GM12892 (cell line): ENCODE measurements at regions not wholly inside any gene's neighbourhood (a gene's known extent, or its start where the extent isn't known, plus 50 kb on each side); places are given as distances from the start of the nearest gene placed in this dataset.

ENCODE experiments used
- DNase-seq: peaks from one replicate; pipeline ENCODE4 v3.0.0; 2011; ENCODE audit not compliant: insufficient read length
- FAIRE-seq: peaks from 2 replicates; lab custom pipeline; 2011; peaks lifted over from hg19 to GRCh38; lab: Jason Lieb, UNC
- POLR2A ChIP-seq: IDR thresholded peaks from 2 replicates; pipeline ENCODE4 v1.6.1; 2011; ENCODE audit warnings: low read depth, low read length, control low read depth
- POLR2AphosphoS5 ChIP-seq: IDR thresholded peaks from 2 replicates; pipeline ENCODE4 v1.6.1; 2011; ENCODE audit warnings: low read depth, low read length, control low read depth
- TAF1 ChIP-seq: IDR thresholded peaks from 2 replicates; pipeline ENCODE4 v1.6.1; 2011; ENCODE audit warnings: low read depth, mild to moderate bottlenecking, control low read depth, low read length, borderline replicate concordance

- DNase-seq (no peak), FAIRE-seq (no peak)
- TF ChIP-seq POLR2AphosphoS5, result no peak
- no peak for TF ChIP-seq POLR2A
- TF ChIP-seq TAF1, result no peak
These were observed 151.0 kb downstream of the INSIG2 start for GRCh38 chr2:118239284-118239683.

- TF ChIP-seq TAF1 (no peak), POLR2AphosphoS5 (no peak), POLR2A (no peak)
- FAIRE-seq (no peak), DNase-seq (no peak)
These were observed 149.2 kb downstream of the INSIG2 start for GRCh38 chr2:118237451-118237850.

DNA sequence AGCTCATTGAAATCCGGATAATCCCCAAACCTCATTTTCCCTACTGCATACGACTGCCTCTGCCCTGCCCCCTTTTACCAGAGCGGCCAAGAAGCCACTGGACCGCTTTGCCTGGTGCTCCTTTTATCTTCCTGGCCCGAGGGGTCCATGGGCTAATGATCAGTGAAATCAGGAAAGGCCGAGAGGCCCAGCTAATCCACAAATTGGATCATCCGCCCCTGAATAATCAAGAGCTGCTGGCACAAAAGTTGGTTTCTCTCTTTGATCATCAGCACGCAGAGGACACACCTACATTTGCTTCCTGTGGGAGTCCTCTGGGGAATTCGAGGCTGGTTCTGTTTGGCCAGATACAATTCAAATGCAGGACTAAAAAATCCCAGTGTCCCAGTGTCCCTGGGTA lies 144.5 kb downstream of the INSIG2 start:
- no peak for FAIRE-seq
- DNase-seq, result no peak
- TF ChIP-seq TAF1 (no peak), POLR2A (no peak), POLR2AphosphoS5 (no peak)

DNA sequence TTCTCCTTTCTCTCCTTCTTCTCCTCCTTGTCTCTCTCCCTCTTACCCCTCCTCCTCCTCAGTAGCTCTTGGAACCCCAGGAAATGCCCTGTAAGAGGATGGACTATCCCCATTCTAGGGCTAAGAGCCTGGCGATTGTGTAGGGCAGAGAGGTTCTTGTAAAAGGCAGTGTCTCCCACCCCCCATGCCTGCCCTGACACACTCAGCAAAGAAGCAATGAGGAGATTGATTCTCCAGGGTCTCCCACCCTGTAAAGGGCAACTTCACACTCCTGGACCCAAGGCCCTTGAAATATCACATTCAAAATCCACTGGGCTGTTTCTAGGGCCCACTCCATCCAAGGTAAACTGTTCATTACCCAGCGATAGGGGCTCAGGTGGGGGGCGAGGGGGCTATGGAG lies 144.1 kb downstream of the INSIG2 start:
- TF ChIP-seq POLR2A (no peak), TAF1 (no peak), POLR2AphosphoS5 (no peak)
- FAIRE-seq (no peak), DNase-seq (no peak)

DNA sequence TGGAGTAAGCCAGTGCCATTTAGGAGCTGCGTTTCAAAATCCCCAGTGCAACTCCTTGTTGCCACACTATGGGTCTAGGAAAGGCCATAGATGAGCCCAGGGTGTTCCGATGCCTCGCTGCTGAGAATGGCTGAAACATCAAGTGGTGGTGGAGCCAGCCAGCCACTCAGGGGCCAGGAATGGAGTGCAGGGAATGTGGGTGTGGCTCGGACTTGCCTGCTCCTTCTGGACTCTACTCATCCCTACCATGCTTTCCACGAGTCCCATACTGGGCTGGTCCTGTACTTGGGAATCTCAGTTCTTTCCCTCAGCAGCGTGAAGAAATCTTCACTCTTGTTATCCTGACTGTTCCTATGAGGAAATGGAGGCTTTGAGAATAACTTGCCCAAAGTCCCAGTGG lies 143.5 kb downstream of the INSIG2 start:
- DNase-seq (no peak), FAIRE-seq (no peak)
- TF ChIP-seq POLR2AphosphoS5, result no peak
- no peak for TF ChIP-seq POLR2A
- TF ChIP-seq TAF1, result no peak

GRCh38 chr2:118227698-118228508 lies 139.6 kb downstream of the INSIG2 start:
- no peak for TF ChIP-seq POLR2AphosphoS5
- TF ChIP-seq TAF1, result no peak
- no peak for TF ChIP-seq POLR2A
- DNase-seq (no peak), FAIRE-seq (peak; percentile 9)

GRCh38 chr2:118225666-118226065 lies 137.4 kb downstream of the INSIG2 start:
- no peak for DNase-seq
- no peak for FAIRE-seq
- TF ChIP-seq POLR2AphosphoS5, result no peak
- no peak for TF ChIP-seq TAF1
- no peak for TF ChIP-seq POLR2A

DNA sequence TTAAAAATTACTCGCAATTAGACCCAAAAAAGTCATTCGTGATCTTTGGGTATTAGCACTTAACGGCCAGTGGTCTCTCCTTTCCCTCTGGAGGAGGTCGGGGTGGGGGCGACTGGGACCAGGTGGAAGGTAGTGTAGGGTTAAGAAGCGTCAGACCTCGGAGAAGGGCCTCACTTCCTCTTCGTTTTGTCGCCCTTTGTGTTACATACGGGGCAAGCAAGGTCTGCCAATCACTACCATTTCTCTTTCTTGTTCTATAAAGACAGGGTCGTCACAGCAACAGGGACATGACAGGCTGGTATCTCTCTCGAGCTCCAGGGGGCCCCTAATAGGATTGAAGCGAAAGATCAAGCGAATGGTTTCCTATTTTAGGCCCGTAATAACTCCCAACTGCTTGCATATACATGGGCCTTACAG lies 136.6 kb downstream of the INSIG2 start:
- DNase-seq (no peak), FAIRE-seq (no peak)
- TF ChIP-seq POLR2A, result no peak
- no peak for TF ChIP-seq TAF1
- no peak for TF ChIP-seq POLR2AphosphoS5

DNA sequence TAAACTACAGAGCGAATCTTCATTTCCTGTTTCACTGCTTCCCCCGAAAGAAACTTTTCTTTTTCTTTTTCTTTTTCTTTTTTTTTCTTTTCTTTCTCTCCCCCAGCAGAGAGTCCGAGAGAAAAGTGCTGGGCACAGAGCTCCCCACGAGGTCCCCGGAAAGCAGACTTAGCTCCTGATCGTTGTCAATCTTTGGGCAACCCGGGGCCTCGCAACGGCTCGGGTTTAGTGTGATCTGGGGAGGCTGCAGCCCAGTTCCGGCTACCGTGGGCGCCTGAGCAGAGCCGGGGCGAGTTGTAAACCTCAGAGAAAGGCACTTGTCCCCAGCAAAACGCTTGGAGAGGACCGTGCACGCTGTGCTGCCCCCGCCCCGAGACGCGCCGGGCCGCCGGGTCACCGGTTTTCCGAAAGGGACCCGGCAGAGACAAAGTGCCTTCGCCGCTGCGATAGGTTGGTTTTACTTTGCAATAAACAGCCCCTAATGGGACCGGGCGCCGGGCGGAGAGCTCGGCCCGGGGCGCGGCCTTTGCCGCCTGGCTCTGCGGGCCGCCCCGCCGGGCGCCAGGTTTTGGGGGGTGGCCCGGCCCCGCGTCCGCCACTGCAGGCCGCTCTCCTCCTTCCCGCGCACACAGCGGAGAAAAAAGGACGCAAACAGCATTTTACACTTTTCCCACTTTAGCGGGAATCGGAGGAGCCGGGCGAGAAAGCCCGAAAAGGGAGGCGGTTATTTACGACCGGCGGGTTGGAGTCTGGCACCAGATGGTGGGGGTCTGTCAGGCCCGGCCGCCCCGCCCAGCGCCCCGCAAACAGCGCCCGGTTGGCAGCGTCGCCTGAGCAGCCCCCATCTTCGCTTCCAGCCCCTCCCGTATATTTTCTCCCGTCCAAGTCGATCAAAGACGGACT lies 136.0 kb downstream of the INSIG2 start:
- TF ChIP-seq TAF1, result no peak
- no peak for TF ChIP-seq POLR2A
- TF ChIP-seq POLR2AphosphoS5, result no peak
- DNase-seq, result peak; percentile 41
- peak; percentile 56 for FAIRE-seq

GRCh38 chr2:118223511-118223991 lies 135.3 kb downstream of the INSIG2 start:
- TF ChIP-seq POLR2AphosphoS5 (no peak), POLR2A (no peak), TAF1 (no peak)
- FAIRE-seq, result no peak
- no peak for DNase-seq
